Stomach (tissue), 4 donors: ENCODE measurements at regions not wholly inside any gene's neighbourhood (a gene's known extent, or its start where the extent isn't known, plus 50 kb on each side); places are given as distances from the start of the nearest gene placed in this dataset.

Experiments
- CTCF ChIP-seq, 7 experiments: fragments of 450-650 bp in 4 of 7; fragments of 200-600 bp in 3 of 7; sonication (generic) in 3 of 7; IDR thresholded peaks; one replicate each; pipeline ENCODE4 v1.5.1; 2016 to 2019; ENCODE audit warnings: antibody characterized with exemption in 7 of 7, control low read depth in 2 of 7, mild to moderate bottlenecking in 1 of 7
- EP300 ChIP-seq: sonication (generic); formaldehyde crosslinking; IDR thresholded peaks from one replicate; pipeline ENCODE4 v1.6.1; 2017; ENCODE audit warnings: antibody characterized with exemption
- POLR2A ChIP-seq, 4 donors: fragments of 450-650 bp; IDR thresholded peaks; one replicate each; pipeline ENCODE4 v1.6.1; 2016; ENCODE audit warnings: antibody characterized with exemption in 4 of 4, control low read depth in 2 of 4, mild to moderate bottlenecking in 1 of 4, moderate library complexity in 1 of 4
- POLR2AphosphoS5 ChIP-seq, 3 donors: sonication (generic); formaldehyde crosslinking; IDR thresholded peaks; one replicate each; pipeline ENCODE4 v1.6.1; 2016; ENCODE audit warnings: antibody characterized with exemption in 3 of 3

- no peak for TF ChIP-seq CTCF (IDR thresholded peaks at IDR 0.05)
- TF ChIP-seq POLR2AphosphoS5 (IDR thresholded peaks at IDR 0.05), result no peak
- no peak for TF ChIP-seq POLR2A (IDR thresholded peaks at IDR 0.05)
- TF ChIP-seq EP300, result no peak
Measured at GRCh38 chr5:159736844-159737243, 179.4 kb upstream of the ADRA1B start.
